ENCODE measurements at regions not wholly inside any gene's neighbourhood (a gene's known extent, or its start where the extent isn't known, plus 50 kb on each side); places are given as distances from the start of the nearest gene placed in this dataset.
A peak's percentile ranks its signal among the peaks of the same experiment; 100 is the strongest.
"Not testable (repeated sequence)": the region's sequence is repeated elsewhere in the genome, so short reads cannot be mapped to it uniquely, and the experiment has no call there.

DNA sequence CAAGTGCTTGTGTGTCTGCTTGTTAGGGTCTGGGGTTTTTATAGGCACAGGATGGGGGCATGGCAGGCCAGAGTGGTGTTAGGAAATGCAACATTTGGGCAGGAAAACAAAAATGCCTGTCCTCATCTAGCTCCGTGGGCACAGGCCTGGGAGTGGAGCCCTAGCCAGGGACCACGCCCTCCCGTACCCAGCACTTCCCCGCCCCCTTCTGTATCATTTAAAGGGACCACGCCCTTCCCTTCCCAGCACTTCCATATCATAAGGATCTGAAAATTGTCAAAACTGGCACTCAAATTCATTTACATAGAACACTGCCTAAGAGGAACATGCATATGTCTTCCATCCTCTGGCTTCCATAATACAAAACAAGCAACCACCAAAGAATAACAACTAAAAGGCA lies 185.8 kb downstream of the B3GLCT start:
- DNase-seq, result no peak

- DNase-seq, result no peak
Measured at GRCh38 chr13:31394506-31394905, 194.7 kb downstream of the B3GLCT start.

GRCh38 chr13:31395090-31395489 lies 195.3 kb downstream of the B3GLCT start:
- no peak for DNase-seq

- no peak for DNase-seq
Measured at GRCh38 chr13:31399690-31400089, 199.9 kb downstream of the B3GLCT start.

DNA sequence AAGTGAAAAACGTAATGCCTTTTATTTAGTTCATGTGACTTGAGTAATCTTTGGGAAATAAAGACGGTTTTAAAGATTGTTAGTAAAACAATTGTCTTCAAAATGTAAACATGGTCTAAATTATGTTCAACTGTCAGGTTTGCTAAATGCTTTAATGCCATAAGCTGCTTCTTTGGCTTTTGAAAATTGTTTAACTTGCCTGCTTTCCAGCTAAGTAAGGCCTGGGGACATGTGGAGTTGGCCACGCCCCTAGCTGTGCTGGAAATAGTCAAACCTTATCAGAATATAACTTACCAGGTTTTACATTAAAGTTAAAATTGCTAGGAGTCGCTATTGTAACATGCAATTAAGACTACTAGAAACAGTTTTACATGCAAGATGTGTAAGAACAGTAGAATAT lies 203.9 kb downstream of the B3GLCT start:
- not testable (repeated sequence) for DNase-seq

GRCh38 chr13:31408927-31409326 lies 209.2 kb downstream of the B3GLCT start:
- no peak for DNase-seq

DNA sequence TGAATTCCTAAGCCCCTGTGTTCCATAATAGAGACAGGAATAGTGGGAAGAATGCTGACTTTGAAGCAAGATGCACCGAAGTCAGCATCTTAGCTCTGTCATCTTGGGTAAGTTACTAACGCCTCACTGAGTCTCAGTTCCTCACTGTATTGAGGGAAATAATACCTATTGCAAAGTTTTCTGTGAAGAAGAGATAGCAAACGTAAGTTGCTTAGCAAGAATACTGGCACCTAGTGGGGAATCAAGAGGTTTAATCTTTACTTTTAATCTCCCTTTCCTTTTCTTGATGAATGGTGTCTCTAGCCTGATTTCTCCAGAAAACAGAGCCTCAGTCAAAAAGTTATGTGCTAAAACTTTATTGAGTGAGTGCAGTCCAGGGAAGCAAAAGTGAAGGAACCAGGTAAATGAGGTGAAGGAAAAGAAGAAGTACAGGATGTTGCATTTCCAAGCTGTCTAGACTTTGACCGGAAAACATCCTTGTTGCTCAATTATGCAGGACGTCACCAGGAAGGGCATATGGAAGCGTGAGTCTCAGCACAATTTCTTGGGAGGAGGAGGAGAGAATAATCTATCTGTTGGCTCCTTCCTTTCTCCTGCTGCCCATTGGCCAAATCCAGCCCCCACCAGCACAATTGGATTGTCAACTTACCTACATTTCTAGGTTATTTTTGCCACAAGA lies 210.0 kb downstream of the B3GLCT start:
- peak; percentile 5 to 14 for DNase-seq

DNA sequence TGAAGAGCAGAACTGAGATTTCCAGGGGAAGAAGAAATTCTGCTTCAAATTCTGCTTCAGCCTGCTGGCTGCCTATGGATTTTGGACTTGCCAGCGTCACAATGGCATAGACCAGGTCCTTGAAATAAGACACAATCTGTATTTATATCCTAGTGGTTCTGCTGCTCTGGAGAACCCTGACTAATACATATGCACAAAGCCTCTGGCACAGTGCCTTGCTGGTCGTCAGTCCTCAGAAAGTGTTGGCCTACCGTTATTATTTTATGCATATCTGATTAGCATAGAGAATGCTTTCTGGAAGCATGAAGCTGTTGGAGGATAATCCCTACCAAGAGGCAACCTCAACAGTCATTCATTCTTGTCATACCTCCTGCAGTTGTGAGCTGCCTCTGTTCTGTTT lies 213.7 kb downstream of the B3GLCT start:
- no peak for DNase-seq

DNA sequence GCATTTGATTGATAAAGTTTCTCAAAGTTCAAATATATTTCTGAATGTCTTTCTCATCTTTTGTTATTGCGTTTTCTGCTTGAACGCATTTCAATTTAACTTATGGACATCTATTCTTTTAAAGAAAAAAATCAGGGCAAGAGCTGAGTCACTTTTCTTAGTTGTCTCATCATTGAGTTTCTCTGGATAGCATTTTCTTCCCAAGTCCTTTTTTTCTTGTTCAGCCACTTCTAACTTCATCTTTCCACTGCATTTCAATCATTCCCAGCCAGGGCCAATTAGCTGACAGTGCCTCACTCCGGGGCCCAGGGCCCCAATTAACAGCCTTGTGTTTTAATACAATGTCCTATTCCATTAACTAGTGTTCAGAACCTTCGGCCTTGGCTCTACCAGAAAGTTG lies 216.3 kb downstream of the B3GLCT start:
- DNase-seq, result no peak

- DNase-seq, result no peak
Measured at GRCh38 chr13:31418186-31418585, 218.4 kb downstream of the B3GLCT start.

DNA sequence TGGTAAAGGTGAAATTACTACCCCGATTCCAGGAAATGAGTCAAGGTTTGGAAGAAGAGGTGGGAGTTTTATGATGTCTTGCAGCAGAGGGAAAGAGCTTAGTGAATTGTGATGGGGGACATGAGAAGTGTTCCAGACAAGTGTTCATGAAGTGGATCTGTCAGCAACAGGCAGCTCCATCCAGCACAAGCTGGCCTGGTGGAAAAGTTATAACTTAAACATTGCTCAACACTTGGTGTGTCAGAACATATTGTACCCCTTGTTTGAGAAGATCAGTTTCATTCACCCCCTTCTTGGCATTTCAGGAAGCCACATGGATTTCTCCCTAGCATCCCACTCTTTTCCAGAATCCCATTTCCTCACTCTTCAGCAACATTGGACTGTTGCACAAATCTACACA lies 222.0 kb downstream of the B3GLCT start:
- DNase-seq, result no peak

GRCh38 chr13:31424130-31424729 lies 224.5 kb downstream of the B3GLCT start:
- peak; percentile 91 to 94 for DNase-seq

GRCh38 chr13:31426395-31426794 lies 226.6 kb downstream of the B3GLCT start:
- no peak for DNase-seq

DNA sequence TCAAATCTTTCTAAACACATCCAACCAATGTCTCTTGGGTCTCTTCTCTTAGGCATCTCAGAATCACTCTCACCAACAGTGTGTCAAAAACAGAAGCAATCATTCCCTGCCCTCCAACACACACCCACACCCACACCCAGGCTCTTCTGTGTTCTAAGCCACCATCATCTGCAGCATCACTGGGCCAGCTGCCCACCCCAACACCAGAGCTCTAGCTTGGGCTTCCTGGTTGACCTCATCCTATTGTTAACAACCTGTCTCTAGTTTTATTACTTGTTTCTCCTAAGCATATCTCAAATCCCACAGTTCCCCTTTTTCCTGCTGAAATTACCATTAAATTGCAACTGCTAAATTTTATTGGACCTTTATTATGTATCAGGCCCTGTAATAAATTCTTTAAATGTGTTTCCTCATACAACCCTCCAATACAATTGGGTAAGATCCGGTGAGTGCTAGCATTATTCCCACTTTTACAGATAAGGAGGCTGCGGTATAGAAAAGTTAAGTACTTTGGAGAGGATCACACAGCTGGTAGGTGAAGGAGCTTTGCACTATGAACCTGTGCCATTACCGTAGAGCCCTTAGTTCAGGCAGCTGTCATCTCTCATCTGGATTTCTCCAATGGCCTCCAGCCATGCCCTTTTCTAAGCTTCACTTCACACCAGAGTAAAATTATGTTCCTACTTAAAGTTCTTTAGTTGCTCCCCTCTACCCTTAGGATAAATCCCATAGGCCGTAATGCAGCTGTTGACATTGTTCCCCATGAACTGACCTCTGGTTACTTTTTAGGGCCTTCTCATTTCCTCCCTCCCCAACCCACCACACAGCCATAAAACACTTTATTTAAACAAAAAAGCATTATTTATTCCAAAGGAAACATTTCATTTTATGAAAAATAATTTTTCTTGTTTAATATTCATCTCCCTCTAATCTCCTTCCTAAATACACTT lies 227.7 kb downstream of the B3GLCT start:
- no peak for DNase-seq

GRCh38 chr13:31431722-31432137 lies 232.0 kb downstream of the B3GLCT start:
- DNase-seq, result peak; percentile 63 to 74

DNA sequence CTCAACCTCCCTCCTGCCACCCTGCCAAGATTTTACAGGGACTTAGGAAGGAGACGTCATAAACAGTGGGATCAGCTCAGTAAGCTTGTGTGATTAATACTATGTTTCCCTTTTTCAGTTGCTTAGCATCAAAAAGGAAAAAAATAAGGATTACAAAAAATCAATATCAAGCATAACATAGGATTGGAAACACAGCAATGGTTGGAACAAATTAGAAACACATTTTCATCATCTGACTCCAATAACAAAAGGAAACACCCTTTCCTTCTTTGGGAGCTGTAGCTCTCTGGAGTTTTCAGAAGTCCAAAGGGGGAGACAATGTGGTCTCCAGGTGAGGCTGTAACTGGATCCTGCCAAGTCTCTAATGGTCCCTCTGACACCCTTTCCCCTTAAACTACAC lies 233.4 kb downstream of the B3GLCT start:
- no peak for DNase-seq

- DNase-seq, result no peak
Measured at GRCh38 chr13:31433746-31434145, 234.0 kb downstream of the B3GLCT start.

DNA sequence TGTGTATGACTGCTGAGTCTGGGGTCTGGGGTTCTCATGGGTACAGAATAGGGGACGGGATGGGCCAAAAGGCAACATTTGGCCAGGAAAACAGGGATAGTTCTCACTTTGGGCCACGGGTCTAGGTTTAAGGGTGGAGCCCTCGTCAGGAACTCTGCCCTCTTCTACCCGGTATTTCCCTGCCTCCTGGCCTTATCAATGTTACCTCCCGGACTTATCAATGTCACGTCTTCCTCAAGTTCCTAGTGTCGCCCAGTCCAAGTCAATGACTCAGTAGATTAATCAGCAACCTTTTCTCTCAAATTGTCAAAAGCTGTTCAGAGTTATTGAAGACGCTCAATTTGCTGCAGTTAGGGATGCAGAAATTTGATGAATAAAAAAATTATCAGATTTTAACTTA lies 234.8 kb downstream of the B3GLCT start:
- DNase-seq, result no peak

GRCh38 chr13:31435536-31435935 lies 235.8 kb downstream of the B3GLCT start:
- no peak for DNase-seq

GRCh38 chr13:31436478-31436877 lies 236.7 kb downstream of the B3GLCT start:
- no peak for DNase-seq

- no peak for DNase-seq
Measured at GRCh38 chr13:31437975-31438374, 238.2 kb downstream of the B3GLCT start.

DNA sequence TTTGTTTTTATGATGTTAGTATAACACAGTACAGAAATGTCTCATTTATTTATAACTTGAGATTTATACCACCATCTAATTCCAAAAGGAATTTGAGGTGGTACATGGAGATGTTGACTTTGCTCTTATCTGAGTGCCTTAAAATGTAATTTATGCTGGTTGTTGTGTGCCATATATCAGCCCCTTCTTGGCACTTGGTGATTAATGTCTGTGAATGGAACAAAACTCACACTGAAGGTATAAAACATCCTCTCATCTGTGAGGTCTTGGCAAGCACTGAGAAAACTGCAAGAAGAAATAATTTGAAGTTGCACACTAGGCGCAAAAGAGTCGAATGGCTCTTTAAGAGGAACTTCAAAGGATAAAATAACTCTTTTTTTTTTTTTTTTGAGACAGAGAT lies 240.4 kb downstream of the B3GLCT start:
- no peak for DNase-seq

- DNase-seq, result no peak
Measured at GRCh38 chr13:31441800-31442510, 242.2 kb downstream of the B3GLCT start.
